CD14-positive monocyte (primary cell): ENCODE measurements at regions not wholly inside any gene's neighbourhood (a gene's known extent, or its start where the extent isn't known, plus 50 kb on each side); places are given as distances from the start of the nearest gene placed in this dataset.
A peak's percentile ranks its signal among the peaks of the same experiment; 100 is the strongest.

Source experiments
- DNase-seq, 3 donors: peaks; one replicate each; pipeline ENCODE4 v3.0.0-alpha.2; 2011 to 2022
- H2AFZ ChIP-seq: 2 replicates; pipeline ENCODE4 v1.6.0; 2012; ENCODE audit warnings: mild to moderate bottlenecking, low read depth, low read length, inconsistent platforms; ENCODE audit not compliant: insufficient read depth, poor library complexity, severe bottlenecking
- H3K27ac ChIP-seq, 2 donors: 1 replicate in 1 of 2; 2 replicates in 1 of 2; pipeline ENCODE4 v1.5.1; 2012 to 2013; ENCODE audit warnings: low read length in 2 of 2, control low read depth in 1 of 2, inconsistent platforms in 1 of 2, low read depth in 1 of 2, mild to moderate bottlenecking in 1 of 2
- H3K27me3 ChIP-seq, 2 donors: one replicate each; pipeline versions ENCODE4 v1.6.0 to v1.6.1; 2011 to 2013; ENCODE audit warnings: low read length in 2 of 2; ENCODE audit not compliant: control insufficient read depth in 2 of 2, insufficient read depth in 2 of 2
- H3K36me3 ChIP-seq, 2 donors: replicated peaks in 1 of 2; 1 replicate in 1 of 2; 2 replicates in 1 of 2; pipeline versions ENCODE4 v1.5.1 to v1.6.1; 2012 to 2013; ENCODE audit warnings: low read length in 2 of 2, control low read depth in 1 of 2, inconsistent platforms in 1 of 2, mild to moderate bottlenecking in 1 of 2; ENCODE audit not compliant: insufficient read depth in 2 of 2, control insufficient read depth in 1 of 2
- H3K4me1 ChIP-seq, 2 donors: 1 replicate in 1 of 2; 2 replicates in 1 of 2; pipeline versions ENCODE4 v1.5.1 to v1.6.1; 2012 to 2013; ENCODE audit warnings: low read length in 2 of 2, control low read depth in 1 of 2, inconsistent platforms in 1 of 2, mild to moderate bottlenecking in 1 of 2, moderate library complexity in 1 of 2; ENCODE audit not compliant: insufficient read depth in 2 of 2, control insufficient read depth in 1 of 2
- H3K4me2 ChIP-seq: replicated peaks from 2 replicates; pipeline ENCODE3; 2012; ENCODE audit warnings: low read length, moderate library complexity, mild to moderate bottlenecking; ENCODE audit not compliant: poor library complexity, severe bottlenecking; ENCODE audit errors: extremely low read depth
- H3K4me3 ChIP-seq, 3 experiments: fragments of 200-600 bp in 1 of 3; sonication (generic) in 1 of 3; replicated peaks in 1 of 3; 1 replicate in 2 of 3; 2 replicates in 1 of 3; pipeline ENCODE4 v1.5.1; 2011 to 2013; ENCODE audit warnings: low read length in 3 of 3, mild to moderate bottlenecking in 3 of 3, control low read depth in 2 of 3, low read depth in 2 of 3, inconsistent platforms in 1 of 3, moderate library complexity in 1 of 3
- H3K79me2 ChIP-seq: 2 replicates; pipeline ENCODE4 v1.6.0; 2012; ENCODE audit warnings: mild to moderate bottlenecking, control low read depth, inconsistent platforms, low read length, moderate library complexity; ENCODE audit not compliant: insufficient read depth
- H3K9ac ChIP-seq: 2 replicates; pipeline ENCODE4 v1.6.0; 2017; ENCODE audit warnings: low read length, mild to moderate bottlenecking; ENCODE audit not compliant: insufficient read depth, poor library complexity, severe bottlenecking
- H3K9me3 ChIP-seq, 2 donors: replicated peaks in 1 of 2; 1 replicate in 1 of 2; 2 replicates in 1 of 2; pipeline versions ENCODE4 v1.5.1 to v1.6.1; 2012 to 2013; ENCODE audit warnings: low read length in 2 of 2, control low read depth in 1 of 2; ENCODE audit not compliant: control insufficient read depth in 1 of 2, insufficient read depth in 1 of 2
- H4K20me1 ChIP-seq: 2 replicates; pipeline ENCODE4 v1.6.0; 2012; ENCODE audit warnings: mild to moderate bottlenecking, low read length, control low read depth, moderate library complexity; ENCODE audit not compliant: insufficient read depth
- H3K27ac Mint-ChIP-seq, 7 donors: one replicate each; pipeline ENCODE4 v1.8.0; 2020; ENCODE audit warnings: mild to moderate bottlenecking in 7 of 7, mixed read lengths in 7 of 7, moderate library complexity in 6 of 7, inconsistent platforms in 2 of 7
- H3K27me3 Mint-ChIP-seq, 3 donors: one replicate each; pipeline ENCODE4 v1.8.0; 2021 to 2022; ENCODE audit warnings: low read depth in 3 of 3, mild to moderate bottlenecking in 3 of 3, mixed read lengths in 3 of 3, moderate library complexity in 3 of 3, inconsistent platforms in 1 of 3
- H3K36me3 Mint-ChIP-seq, 2 donors: one replicate each; pipeline ENCODE4 v1.8.0; 2020; ENCODE audit warnings: mixed read lengths in 2 of 2, inconsistent platforms in 1 of 2, mild to moderate bottlenecking in 1 of 2
- H3K4me1 Mint-ChIP-seq: one replicate; pipeline ENCODE4 v1.8.0; 2020; ENCODE audit warnings: mild to moderate bottlenecking, mixed read lengths
- H3K4me3 Mint-ChIP-seq, 2 donors: one replicate each; pipeline ENCODE4 v1.8.0; 2020; ENCODE audit warnings: mild to moderate bottlenecking in 2 of 2, mixed read lengths in 2 of 2, moderate library complexity in 1 of 2
- H3K9me3 Mint-ChIP-seq, 7 donors: one replicate each; pipeline ENCODE4 v1.8.0; 2020 to 2022; ENCODE audit warnings: mixed read lengths in 7 of 7, mild to moderate bottlenecking in 6 of 7, moderate library complexity in 6 of 7, inconsistent platforms in 2 of 7
- WGBS: methylation state at CpG from one replicate; pipeline ENCODE4 v1.1.5; 2013; ENCODE audit warnings: missing lambda C conversion rate; ENCODE audit not compliant: insufficient coverage; 5-methylcytosine and 5-hydroxymethylcytosine counted together
- intact Hi-C, 2 donors: fragments of 100-400 bp; cut with micrococcal nuclease; formaldehyde crosslinking; loops; one replicate each; pipeline versions ENCODE4 v1.15.0 to v1.15.1; 2023
- TF ChIP-seq, protein P1 (sequence below): fragments of 200-600 bp; IDR thresholded peaks from one replicate; pipeline ENCODE4 v1.8.0; 2022; ENCODE audit warnings: antibody characterized with exemption, mild to moderate bottlenecking

DNA sequence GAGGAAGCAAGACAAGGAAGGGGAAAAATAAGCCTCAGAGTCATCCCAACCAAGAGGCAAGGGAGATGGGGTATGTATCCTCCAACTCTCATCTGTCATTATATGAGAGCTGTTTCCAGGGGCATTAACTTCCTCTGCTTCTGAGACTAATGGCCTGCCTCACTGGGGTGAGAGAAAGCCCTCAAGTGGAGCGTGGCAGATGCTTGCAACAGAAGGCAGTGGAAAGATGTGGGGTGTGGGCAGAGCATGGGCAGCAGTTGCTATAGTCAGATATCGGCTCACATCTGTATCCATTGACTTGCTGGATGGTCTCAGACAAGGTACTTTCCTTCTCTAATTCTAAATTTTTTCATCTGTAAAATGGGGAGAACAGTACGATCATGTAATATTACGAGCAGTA lies 81.7 kb upstream of the PLCL2 start:
- DNase-seq, result no peak
- no peak overlapping the region for H3K9ac ChIP-seq
- Mint-ChIP-seq H3K36me3 (no peaks in the 10 kb centered on the region), H3K9me3 (peaks cover 0 to 4% (median 0%) of the 10 kb centered on the region in 7 donors), H3K4me3 (no peak overlapping the region), H3K27me3 (peaks cover 0 to 3% (median 2%) of the 10 kb centered on the region in 3 donors), H3K4me1 (peaks cover 70% of the 10 kb centered on the region), H3K27ac (peak overlapping the region; percentile 47 to 91 (median 86))
- H4K20me1 ChIP-seq, result no peaks in the 10 kb centered on the region
- no peaks in the 10 kb centered on the region for H3K79me2 ChIP-seq
- TF ChIP-seq, protein P1, sequence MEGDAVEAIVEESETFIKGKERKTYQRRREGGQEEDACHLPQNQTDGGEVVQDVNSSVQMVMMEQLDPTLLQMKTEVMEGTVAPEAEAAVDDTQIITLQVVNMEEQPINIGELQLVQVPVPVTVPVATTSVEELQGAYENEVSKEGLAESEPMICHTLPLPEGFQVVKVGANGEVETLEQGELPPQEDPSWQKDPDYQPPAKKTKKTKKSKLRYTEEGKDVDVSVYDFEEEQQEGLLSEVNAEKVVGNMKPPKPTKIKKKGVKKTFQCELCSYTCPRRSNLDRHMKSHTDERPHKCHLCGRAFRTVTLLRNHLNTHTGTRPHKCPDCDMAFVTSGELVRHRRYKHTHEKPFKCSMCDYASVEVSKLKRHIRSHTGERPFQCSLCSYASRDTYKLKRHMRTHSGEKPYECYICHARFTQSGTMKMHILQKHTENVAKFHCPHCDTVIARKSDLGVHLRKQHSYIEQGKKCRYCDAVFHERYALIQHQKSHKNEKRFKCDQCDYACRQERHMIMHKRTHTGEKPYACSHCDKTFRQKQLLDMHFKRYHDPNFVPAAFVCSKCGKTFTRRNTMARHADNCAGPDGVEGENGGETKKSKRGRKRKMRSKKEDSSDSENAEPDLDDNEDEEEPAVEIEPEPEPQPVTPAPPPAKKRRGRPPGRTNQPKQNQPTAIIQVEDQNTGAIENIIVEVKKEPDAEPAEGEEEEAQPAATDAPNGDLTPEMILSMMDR, result no peak
- H3K27me3 ChIP-seq, result no peaks in the 10 kb centered on the region
- 100% methylated on average over 1 of the region's 4 CpGs for WGBS
- no peak overlapping the region for H2AFZ ChIP-seq
- H3K27ac ChIP-seq, result peak overlapping the region in 1 of 2 donors; percentile 68
- peaks cover 64 to 67% of the 10 kb centered on the region in 2 donors for H3K4me1 ChIP-seq
- H3K4me3 ChIP-seq, result no peak overlapping the region
- no peaks in the 10 kb centered on the region for H3K9me3 ChIP-seq
- no peaks in the 10 kb centered on the region for H3K36me3 ChIP-seq
- H3K4me2 ChIP-seq, result no peak overlapping the region
- intact Hi-C loops, result loop anchor here in 1 of 2 donors (5.0 kb wide), 1 partner anchor 79 kb away; the partner anchor contains the start of gene PLCL2

DNA sequence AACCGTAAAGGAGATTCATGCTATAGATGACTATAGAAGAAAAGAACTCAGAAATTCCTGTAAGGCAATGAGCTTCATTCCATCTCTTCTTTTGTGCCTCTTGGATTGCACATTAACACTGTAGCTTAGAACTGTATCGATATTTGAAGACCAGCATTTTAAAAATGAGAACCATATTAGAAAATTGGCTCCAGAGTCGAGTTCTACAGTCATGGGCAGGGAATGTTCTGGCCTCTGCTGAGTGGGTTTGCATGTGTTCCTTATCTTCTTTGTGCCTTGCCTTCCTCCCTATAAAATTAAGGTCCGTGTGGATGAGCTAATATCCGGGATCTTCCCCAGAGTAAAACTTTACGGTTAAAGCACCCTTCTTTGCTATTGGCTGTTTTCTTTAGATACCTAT lies 77.4 kb upstream of the PLCL2 start:
- Histone ChIP-seq H3K4me3 (no peak overlapping the region), H3K9me3 (no peaks in the 10 kb centered on the region), H4K20me1 (no peaks in the 10 kb centered on the region), H2AFZ (no peak overlapping the region), H3K4me2 (no peak overlapping the region), H3K27me3 (no peaks in the 10 kb centered on the region), H3K36me3 (no peaks in the 10 kb centered on the region), H3K79me2 (no peaks in the 10 kb centered on the region), H3K27ac (no peak overlapping the region), H3K4me1 (peaks cover 25 to 27% of the 10 kb centered on the region in 2 donors), H3K9ac (no peak overlapping the region)
- TF ChIP-seq, protein P1, result no peak
- intact Hi-C loops, result no loop called here
- H3K4me1 Mint-ChIP-seq, result peaks cover 34% of the 10 kb centered on the region
- no peak for DNase-seq
- 100% methylated on average over 2 of the region's 6 CpGs for WGBS
- H3K9me3 Mint-ChIP-seq, result peaks cover 0 to 2% (median 0%) of the 10 kb centered on the region in 7 donors
- H3K4me3 Mint-ChIP-seq, result no peak overlapping the region
- no peak overlapping the region for H3K27ac Mint-ChIP-seq
- peaks cover 0 to 3% (median 0%) of the 10 kb centered on the region in 3 donors for H3K27me3 Mint-ChIP-seq
- H3K36me3 Mint-ChIP-seq, result no peaks in the 10 kb centered on the region
